CD8-positive, alpha-beta memory T cell (primary cell): ENCODE measurements at regions not wholly inside any gene's neighbourhood (a gene's known extent, or its start where the extent isn't known, plus 50 kb on each side); places are given as distances from the start of the nearest gene placed in this dataset.

Experiments used
- CTCF ChIA-PET: fragments of 350-600 bp; sonication (Branson Sonifier 250); formaldehyde crosslinking; loops from one replicate; lab custom pipeline; 2021; ENCODE audit warnings: antibody characterized with exemption; lab: Charles Lee
- POLR2A ChIA-PET: fragments of 350-600 bp; sonication (Branson Sonifier 250); formaldehyde crosslinking; loops from one replicate; lab custom pipeline; 2021; ENCODE audit warnings: antibody characterized with exemption; lab: Charles Lee
- DNase-seq, 5 donors: peaks; one replicate each; pipeline versions ENCODE4 v3.0.0 to v3.0.0-alpha.2; 2020 to 2022; ENCODE audit warnings: mixed read lengths in 1 of 5
- H3K27ac ChIP-seq: one replicate; pipeline ENCODE4 v1.7.0; 2013; ENCODE audit warnings: low read depth, mild to moderate bottlenecking, low read length, moderate library complexity
- H3K27me3 ChIP-seq: 2 replicates; pipeline ENCODE4 v1.7.0; 2013; ENCODE audit warnings: low read length, mild to moderate bottlenecking; ENCODE audit not compliant: insufficient read depth, poor library complexity, severe bottlenecking
- H3K36me3 ChIP-seq: 2 replicates; pipeline ENCODE4 v1.7.0; 2013; ENCODE audit warnings: mild to moderate bottlenecking, low read length, moderate library complexity; ENCODE audit not compliant: insufficient read depth
- H3K4me1 ChIP-seq: 2 replicates; pipeline ENCODE4 v1.7.0; 2013; ENCODE audit warnings: mild to moderate bottlenecking, low read length, moderate library complexity; ENCODE audit not compliant: insufficient read depth
- H3K4me3 ChIP-seq: 2 replicates; pipeline ENCODE4 v1.7.0; 2013; ENCODE audit warnings: mild to moderate bottlenecking, low read length
- H3K9me3 ChIP-seq: 2 replicates; pipeline ENCODE4 v1.7.0; 2013; ENCODE audit warnings: mild to moderate bottlenecking, low read length
- H3K27ac Mint-ChIP-seq, 8 donors: one replicate each; pipeline ENCODE4 v1.8.0; 2020 to 2021; ENCODE audit warnings: mixed read lengths in 8 of 8, mild to moderate bottlenecking in 6 of 8, inconsistent platforms in 3 of 8, moderate library complexity in 3 of 8
- H3K27me3 Mint-ChIP-seq, 2 donors: one replicate each; pipeline ENCODE4 v1.8.0; 2020 to 2021; ENCODE audit warnings: mixed read lengths in 2 of 2, mild to moderate bottlenecking in 1 of 2, moderate library complexity in 1 of 2
- H3K36me3 Mint-ChIP-seq, 3 donors: one replicate each; pipeline ENCODE4 v1.8.0; 2020 to 2021; ENCODE audit warnings: mixed read lengths in 3 of 3, inconsistent platforms in 1 of 3, mild to moderate bottlenecking in 1 of 3
- H3K4me1 Mint-ChIP-seq, 3 donors: one replicate each; pipeline ENCODE4 v1.8.0; 2020 to 2021; ENCODE audit warnings: mixed read lengths in 3 of 3, inconsistent platforms in 1 of 3, mild to moderate bottlenecking in 1 of 3
- H3K4me3 Mint-ChIP-seq, 7 donors: one replicate each; pipeline ENCODE4 v1.8.0; 2020 to 2021; ENCODE audit warnings: mixed read lengths in 7 of 7, mild to moderate bottlenecking in 6 of 7, moderate library complexity in 4 of 7, inconsistent platforms in 2 of 7
- H3K9me3 Mint-ChIP-seq, 5 donors: one replicate each; pipeline ENCODE4 v1.8.0; 2020 to 2022; ENCODE audit warnings: mixed read lengths in 5 of 5, mild to moderate bottlenecking in 3 of 5, moderate library complexity in 2 of 5, inconsistent platforms in 1 of 5

DNA sequence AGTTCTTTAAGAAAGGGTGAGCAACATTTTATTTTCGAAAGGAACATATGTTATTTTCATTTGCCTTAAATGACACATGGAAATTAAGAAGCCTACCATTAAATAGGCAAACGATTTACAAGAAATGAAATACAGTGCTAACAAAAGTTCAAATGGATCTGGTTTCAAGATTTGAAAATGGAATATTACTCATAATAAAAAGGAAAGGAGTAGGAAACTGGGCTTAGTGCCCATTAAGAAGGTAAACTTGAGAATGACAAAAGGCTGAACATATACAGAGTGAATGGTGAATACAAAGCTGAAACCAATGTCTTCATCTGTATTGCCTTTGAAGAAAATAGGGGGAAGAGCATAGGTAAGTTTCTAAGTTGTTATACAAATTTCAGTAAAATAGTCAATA is 974.2 kb upstream of the C9orf72 start:
- ChIA-PET POLR2A (no interaction called here), CTCF (no interaction called here)
- no peaks in the 10 kb centered on the region for H3K36me3 ChIP-seq
- no peak overlapping the region for H3K27ac ChIP-seq
- Mint-ChIP-seq H3K36me3 (no peaks in the 10 kb centered on the region), H3K4me1 (no peaks in the 10 kb centered on the region), H3K4me3 (no peak overlapping the region), H3K9me3 (peaks cover 2 to 30% (median 12%) of the 10 kb centered on the region in 5 donors), H3K27me3 (no peaks in the 10 kb centered on the region), H3K27ac (no peak overlapping the region)
- H3K4me1 ChIP-seq, result no peaks in the 10 kb centered on the region
- H3K27me3 ChIP-seq, result no peaks in the 10 kb centered on the region
- H3K4me3 ChIP-seq, result no peak overlapping the region
- no peaks in the 10 kb centered on the region for H3K9me3 ChIP-seq
- DNase-seq, result no peak

DNA sequence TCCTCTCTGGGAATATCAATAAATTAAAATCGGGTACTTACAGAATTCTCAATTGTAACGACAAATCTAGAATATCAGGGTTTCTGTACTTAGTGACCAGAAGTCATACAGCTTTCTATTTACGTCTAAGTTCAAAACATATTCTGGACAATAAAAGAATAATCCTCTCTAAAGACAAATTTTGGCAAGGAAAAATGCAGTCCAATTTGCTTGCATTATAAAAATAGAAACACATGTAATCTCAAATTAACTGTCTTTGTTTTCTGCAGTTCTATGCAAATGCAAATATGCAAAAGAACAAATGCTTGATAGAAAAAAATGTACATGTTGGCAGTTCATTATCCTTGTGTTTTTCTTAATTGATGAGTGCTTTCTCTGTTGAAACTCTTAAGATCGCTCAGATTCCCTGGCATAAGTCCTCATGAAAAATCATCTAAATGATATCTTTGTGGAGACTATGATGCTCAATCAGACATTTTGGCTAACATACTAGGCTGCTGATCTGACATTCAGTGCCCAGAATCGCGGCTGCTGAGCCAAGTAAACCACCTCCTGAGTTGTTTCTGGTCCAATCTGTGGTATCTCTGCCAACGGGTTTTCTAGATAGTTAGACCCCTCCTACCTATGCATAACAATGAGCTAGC is 990.1 kb upstream of the C9orf72 start:
- ChIA-PET CTCF (no interaction called here), POLR2A (no interaction called here)
- Mint-ChIP-seq H3K9me3 (peaks cover 0 to 40% (median 5%) of the 10 kb centered on the region in 5 donors), H3K27me3 (no peaks in the 10 kb centered on the region), H3K4me1 (no peaks in the 10 kb centered on the region), H3K4me3 (no peak overlapping the region), H3K36me3 (no peaks in the 10 kb centered on the region), H3K27ac (no peak overlapping the region)
- no peak overlapping the region for H3K4me3 ChIP-seq
- H3K4me1 ChIP-seq, result no peaks in the 10 kb centered on the region
- no peaks in the 10 kb centered on the region for H3K27me3 ChIP-seq
- no peaks in the 10 kb centered on the region for H3K9me3 ChIP-seq
- no peaks in the 10 kb centered on the region for H3K36me3 ChIP-seq
- no peak overlapping the region for H3K27ac ChIP-seq
- no peak for DNase-seq

DNA sequence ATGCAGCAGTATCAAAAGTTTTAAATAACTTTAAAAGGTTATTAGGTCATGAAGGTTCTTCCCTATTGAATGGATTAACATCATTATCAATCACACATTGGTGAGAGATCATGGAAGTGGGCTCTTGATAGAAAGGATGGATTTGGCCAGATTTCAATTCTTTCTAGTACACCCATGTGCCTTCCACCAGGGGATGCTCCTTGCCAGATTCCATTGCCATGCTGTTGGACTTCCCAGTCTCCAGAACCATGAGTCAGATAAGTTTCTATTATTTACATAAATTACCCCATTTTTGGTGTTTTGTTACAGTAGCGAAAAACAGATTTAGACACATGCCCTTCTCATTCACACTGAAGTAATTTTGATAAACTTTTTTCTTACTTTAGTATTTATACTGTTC is 1010.6 kb upstream of the C9orf72 start:
- no peaks in the 10 kb centered on the region for H3K9me3 ChIP-seq
- ChIA-PET CTCF (no interaction called here), POLR2A (no interaction called here)
- H3K4me1 Mint-ChIP-seq, result no peaks in the 10 kb centered on the region
- H3K36me3 Mint-ChIP-seq, result no peaks in the 10 kb centered on the region
- DNase-seq, result no peak
- H3K9me3 Mint-ChIP-seq, result peaks cover 0 to 20% (median 9%) of the 10 kb centered on the region in 5 donors
- no peaks in the 10 kb centered on the region for H3K36me3 ChIP-seq
- no peak overlapping the region for H3K4me3 Mint-ChIP-seq
- H3K27me3 ChIP-seq, result no peaks in the 10 kb centered on the region
- H3K27ac Mint-ChIP-seq, result no peak overlapping the region
- H3K4me3 ChIP-seq, result no peak overlapping the region
- H3K27ac ChIP-seq, result no peak overlapping the region
- no peaks in the 10 kb centered on the region for H3K27me3 Mint-ChIP-seq
- H3K4me1 ChIP-seq, result no peaks in the 10 kb centered on the region

DNA sequence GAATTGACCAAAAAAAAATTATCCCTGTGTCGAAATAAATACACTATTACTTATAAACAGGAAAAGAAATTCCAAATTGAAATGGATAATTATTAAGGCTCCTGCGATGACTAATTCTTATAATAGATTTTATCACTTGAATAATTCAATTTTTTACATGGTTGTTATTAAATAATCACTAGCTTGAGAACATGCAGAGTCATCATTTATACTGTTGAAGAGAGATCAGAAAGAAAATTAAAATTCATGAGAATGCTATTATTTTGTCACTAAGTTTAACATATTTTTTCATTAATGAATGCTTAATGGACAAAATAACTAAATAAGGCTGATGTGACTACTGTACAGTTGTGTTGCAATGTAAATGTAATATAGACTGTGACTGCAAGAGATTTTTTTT is 1011.3 kb upstream of the C9orf72 start:
- POLR2A ChIA-PET, result no interaction called here
- H3K27me3 ChIP-seq, result no peaks in the 10 kb centered on the region
- DNase-seq, result no peak
- no peaks in the 10 kb centered on the region for H3K9me3 ChIP-seq
- no peaks in the 10 kb centered on the region for H3K36me3 ChIP-seq
- no peak overlapping the region for H3K27ac ChIP-seq
- Mint-ChIP-seq H3K4me1 (no peaks in the 10 kb centered on the region), H3K9me3 (peaks cover 0 to 18% (median 11%) of the 10 kb centered on the region in 5 donors), H3K4me3 (no peak overlapping the region), H3K27me3 (no peaks in the 10 kb centered on the region), H3K36me3 (no peaks in the 10 kb centered on the region), H3K27ac (no peak overlapping the region)
- H3K4me1 ChIP-seq, result no peaks in the 10 kb centered on the region
- CTCF ChIA-PET, result no interaction called here
- no peak overlapping the region for H3K4me3 ChIP-seq

DNA sequence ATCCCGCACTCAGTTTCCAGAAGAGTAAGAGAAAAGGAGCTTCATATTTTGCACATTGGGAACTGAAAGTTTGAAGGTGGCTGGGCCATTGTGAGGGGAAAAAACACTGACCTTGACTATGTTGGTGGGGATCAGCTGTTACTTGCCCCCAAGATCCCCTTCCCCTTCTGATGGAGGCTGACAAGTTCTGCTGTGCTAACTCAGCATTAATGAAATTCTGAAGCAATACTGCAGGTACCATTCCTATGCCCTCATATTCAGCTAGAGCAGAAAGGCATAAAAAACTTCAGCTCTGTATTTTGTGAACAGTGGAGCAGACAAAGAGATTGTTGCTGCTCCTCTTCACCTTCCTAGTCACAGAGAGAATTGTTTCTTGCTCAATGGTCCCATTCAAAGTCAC is 1013.8 kb upstream of the C9orf72 start:
- Mint-ChIP-seq H3K27ac (no peak overlapping the region), H3K36me3 (no peaks in the 10 kb centered on the region), H3K27me3 (no peaks in the 10 kb centered on the region), H3K4me3 (no peak overlapping the region), H3K4me1 (no peaks in the 10 kb centered on the region), H3K9me3 (peaks cover 0 to 20% (median 11%) of the 10 kb centered on the region in 5 donors)
- H3K27ac ChIP-seq, result no peak overlapping the region
- no peaks in the 10 kb centered on the region for H3K36me3 ChIP-seq
- DNase-seq, result no peak
- ChIA-PET CTCF (no interaction called here), POLR2A (no interaction called here)
- no peaks in the 10 kb centered on the region for H3K9me3 ChIP-seq
- H3K4me3 ChIP-seq, result no peak overlapping the region
- no peaks in the 10 kb centered on the region for H3K27me3 ChIP-seq
- no peaks in the 10 kb centered on the region for H3K4me1 ChIP-seq

DNA sequence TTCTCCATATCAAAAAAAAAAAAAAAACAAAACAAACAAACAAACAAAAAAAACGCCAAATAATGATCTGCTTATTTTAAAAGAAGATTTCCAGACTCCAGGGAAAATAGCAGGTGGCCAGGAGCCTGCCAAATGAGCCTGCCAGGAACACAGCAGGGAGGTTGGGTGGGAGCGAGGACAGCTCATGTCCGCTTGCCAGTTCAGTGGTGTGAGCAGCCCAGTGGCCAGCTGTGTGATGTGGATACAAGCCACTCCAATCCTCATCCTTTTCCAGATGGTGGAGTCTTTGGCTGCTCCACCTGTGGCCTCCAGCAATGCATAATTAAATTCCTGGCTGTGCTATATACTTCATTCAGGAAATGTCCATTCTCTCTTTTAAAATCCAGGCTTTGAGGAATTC is 1025.1 kb upstream of the C9orf72 start:
- no peaks in the 10 kb centered on the region for H3K27me3 Mint-ChIP-seq
- Histone ChIP-seq H3K27me3 (no peaks in the 10 kb centered on the region), H3K36me3 (no peaks in the 10 kb centered on the region), H3K4me1 (no peaks in the 10 kb centered on the region), H3K27ac (no peak overlapping the region), H3K9me3 (no peaks in the 10 kb centered on the region), H3K4me3 (no peak overlapping the region)
- peaks cover 0 to 17% (median 0%) of the 10 kb centered on the region in 5 donors for H3K9me3 Mint-ChIP-seq
- no peak overlapping the region for H3K27ac Mint-ChIP-seq
- ChIA-PET POLR2A (no interaction called here), CTCF (no interaction called here)
- H3K4me1 Mint-ChIP-seq, result no peaks in the 10 kb centered on the region
- no peak overlapping the region for H3K4me3 Mint-ChIP-seq
- H3K36me3 Mint-ChIP-seq, result no peaks in the 10 kb centered on the region
- no peak for DNase-seq

DNA sequence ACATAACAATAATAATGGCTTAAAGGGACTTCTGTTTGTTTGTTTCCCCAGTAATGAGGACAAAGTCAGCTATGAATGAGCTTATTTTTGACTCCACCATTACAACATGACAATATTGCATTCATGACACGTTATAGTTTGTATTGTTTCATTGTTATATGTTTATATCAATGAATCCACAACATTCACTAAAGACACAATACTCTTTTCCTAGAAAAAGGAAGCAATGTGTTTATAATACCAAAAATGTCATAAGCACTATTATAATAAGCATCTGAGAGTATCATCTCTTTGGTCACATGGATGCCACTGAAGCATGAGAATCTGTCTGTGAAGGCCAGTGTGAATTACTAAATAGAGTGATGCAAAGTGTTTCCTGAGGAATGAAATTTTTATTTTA is 1026.9 kb upstream of the C9orf72 start:
- POLR2A ChIA-PET, result no interaction called here
- H3K27me3 Mint-ChIP-seq, result no peaks in the 10 kb centered on the region

DNA sequence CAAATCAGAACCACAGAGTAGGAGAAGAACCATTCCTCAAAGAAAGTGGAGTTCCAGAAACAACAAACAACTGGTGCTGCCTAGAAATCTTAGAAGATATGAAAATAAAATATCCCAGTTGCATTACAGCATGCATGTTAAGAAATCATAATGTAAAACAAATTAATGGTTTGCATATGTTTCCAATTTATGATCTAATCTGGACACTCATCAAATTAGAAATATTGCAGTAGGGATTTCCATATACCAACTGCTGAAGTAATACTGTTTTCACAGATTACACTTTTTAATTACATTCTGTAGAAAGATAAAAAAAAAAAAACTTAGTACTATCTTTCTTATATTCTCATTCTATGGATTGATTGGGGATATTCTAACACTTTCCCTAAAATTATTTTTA is 1034.6 kb upstream of the C9orf72 start:
- Mint-ChIP-seq H3K9me3 (peaks cover 0 to 13% (median 3%) of the 10 kb centered on the region in 5 donors), H3K4me3 (no peak overlapping the region), H3K4me1 (no peaks in the 10 kb centered on the region), H3K27ac (no peak overlapping the region), H3K36me3 (no peaks in the 10 kb centered on the region), H3K27me3 (no peaks in the 10 kb centered on the region)
- CTCF ChIA-PET, result no interaction called here
- Histone ChIP-seq H3K36me3 (no peaks in the 10 kb centered on the region), H3K9me3 (no peaks in the 10 kb centered on the region), H3K27ac (no peak overlapping the region), H3K4me1 (no peaks in the 10 kb centered on the region), H3K27me3 (no peaks in the 10 kb centered on the region), H3K4me3 (no peak overlapping the region)
- DNase-seq, result no peak
- POLR2A ChIA-PET, result no interaction called here

More for the DNA sequence above, 1026.9 kb upstream of the C9orf72 start:
- peaks cover 0 to 12% (median 0%) of the 10 kb centered on the region in 5 donors for H3K9me3 Mint-ChIP-seq
- Histone ChIP-seq H3K27me3 (no peaks in the 10 kb centered on the region), H3K36me3 (no peaks in the 10 kb centered on the region), H3K4me1 (no peaks in the 10 kb centered on the region), H3K4me3 (no peak overlapping the region), H3K9me3 (no peaks in the 10 kb centered on the region), H3K27ac (no peak overlapping the region)
- no peak overlapping the region for H3K4me3 Mint-ChIP-seq
- CTCF ChIA-PET, result no interaction called here
- no peaks in the 10 kb centered on the region for H3K4me1 Mint-ChIP-seq
- H3K36me3 Mint-ChIP-seq, result no peaks in the 10 kb centered on the region
- no peak for DNase-seq
- no peak overlapping the region for H3K27ac Mint-ChIP-seq
